Hepatocyte (in vitro differentiated cells): ENCODE measurements at regions not wholly inside any gene's neighbourhood (a gene's known extent, or its start where the extent isn't known, plus 50 kb on each side); places are given as distances from the start of the nearest gene placed in this dataset.

ENCODE experiments used
- CTCF ChIP-seq: fragments of 200-600 bp; sonication (generic); IDR thresholded peaks from 2 replicates; pipeline ENCODE4 v1.5.1; 2016; ENCODE audit warnings: antibody characterized with exemption, mild to moderate bottlenecking; ENCODE audit not compliant: poor library complexity
- EZH2 ChIP-seq: fragments of 200-600 bp; sonication (generic); IDR thresholded peaks from 2 replicates; pipeline ENCODE4 v1.6.1; 2016; ENCODE audit warnings: antibody characterized with exemption, mild to moderate bottlenecking, borderline replicate concordance

GRCh38 chr21:32974653-32975052, 51.1 kb upstream of the OLIG2 start:
- TF ChIP-seq CTCF = no peak
- TF ChIP-seq EZH2 = no peak
